HG03064 (cell line): ENCODE measurements at regions not wholly inside any gene's neighbourhood (a gene's known extent, or its start where the extent isn't known, plus 50 kb on each side); places are given as distances from the start of the nearest gene placed in this dataset.

Experiments used
- ATAC-seq: cut with Tn5 transposase; IDR thresholded peaks from one replicate; pipeline ENCODE4 v1.9.1; 2021; ENCODE audit warnings: low read depth; ENCODE audit not compliant: unreplicated experiment

- ATAC-seq, result no peak
Measured at GRCh38 chr1:101316256-101316655, 79.4 kb downstream of the S1PR1 start.

DNA sequence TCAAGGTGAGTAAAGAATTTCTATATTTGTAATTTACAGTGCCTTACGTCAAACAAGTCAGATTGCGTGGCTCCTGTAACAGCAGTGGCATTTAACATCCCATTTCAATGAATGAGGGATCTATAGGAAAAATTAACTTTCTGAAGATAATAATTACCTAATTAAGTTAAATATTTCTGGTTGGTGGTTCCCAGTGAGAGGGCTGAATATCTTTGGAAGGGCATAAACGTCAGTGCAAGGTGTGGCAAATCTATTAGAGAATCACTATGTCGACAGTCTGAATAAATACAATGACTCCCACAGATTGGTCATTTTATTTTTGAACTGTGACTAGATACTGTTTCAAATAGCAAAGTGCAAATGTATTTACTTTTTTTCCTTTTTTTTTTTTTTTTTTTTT is 80.0 kb downstream of the S1PR1 start:
- ATAC-seq, result no peak

GRCh38 chr1:101317590-101317989 is 80.8 kb downstream of the S1PR1 start:
- no peak for ATAC-seq

- no peak for ATAC-seq
Measured at GRCh38 chr1:101323535-101323934, 86.7 kb downstream of the S1PR1 start.

DNA sequence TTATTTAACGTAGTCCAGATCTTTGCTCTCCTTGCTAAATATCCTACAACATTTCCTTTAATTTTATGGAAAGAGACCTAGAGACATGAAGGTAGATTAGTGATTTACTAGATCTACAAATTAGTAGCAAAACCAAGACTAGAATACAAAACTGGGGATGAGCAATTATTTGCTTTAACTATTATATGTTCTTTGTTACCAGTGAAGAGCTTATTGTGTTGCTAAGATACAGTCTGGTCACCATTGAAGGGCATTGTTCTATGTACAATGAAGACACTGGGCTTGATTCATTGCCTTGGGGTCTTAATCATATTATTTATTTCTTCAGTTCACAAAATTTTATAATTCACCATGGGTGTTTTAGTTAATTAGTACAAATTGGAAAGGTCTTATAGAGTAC is 88.3 kb downstream of the S1PR1 start:
- no peak for ATAC-seq

- ATAC-seq, result no peak
Measured at GRCh38 chr1:101330427-101331130, 93.8 kb downstream of the S1PR1 start.

- ATAC-seq, result no peak
Measured at GRCh38 chr1:101331794-101332193, 95.0 kb downstream of the S1PR1 start.

GRCh38 chr1:101332633-101333032 is 95.8 kb downstream of the S1PR1 start:
- ATAC-seq, result no peak

DNA sequence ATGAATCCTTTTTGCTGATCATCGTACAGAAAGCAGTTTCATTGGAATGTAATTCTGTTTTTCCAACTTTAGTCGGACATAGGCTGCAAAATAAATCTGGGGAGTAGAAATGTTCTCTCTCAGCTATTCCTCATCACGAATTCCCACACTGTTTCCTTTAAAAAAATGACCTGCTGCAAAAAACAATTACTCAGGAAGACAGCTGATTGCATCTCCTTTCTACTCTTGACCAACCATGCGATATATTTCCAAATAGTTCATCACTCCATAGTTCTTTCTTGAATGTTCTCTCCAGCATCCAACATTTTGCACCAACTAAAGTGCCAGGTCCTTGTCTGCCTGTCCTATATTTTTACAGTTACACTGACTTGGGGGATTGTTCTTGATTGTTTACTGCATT is 96.4 kb downstream of the S1PR1 start:
- ATAC-seq, result no peak

DNA sequence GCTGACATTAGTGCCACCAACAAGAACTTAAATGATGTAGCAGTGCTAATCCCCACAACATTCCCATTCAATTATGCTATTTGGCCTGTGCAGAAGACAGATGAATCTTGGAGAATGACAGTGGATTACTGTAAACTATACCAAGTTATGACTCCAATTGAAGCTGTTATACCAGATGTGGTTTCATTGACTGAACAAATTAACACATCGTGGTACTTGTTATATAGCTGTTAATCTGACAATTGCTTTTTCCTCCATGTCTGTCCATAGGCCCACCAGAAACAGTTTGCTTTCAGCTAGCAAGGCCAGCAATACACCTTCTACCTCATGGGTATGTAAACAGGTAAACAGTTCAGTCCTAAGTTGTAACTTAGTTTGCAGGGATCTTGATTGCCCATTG is 101.1 kb downstream of the S1PR1 start:
- no peak for ATAC-seq

- ATAC-seq, result no peak
Measured at GRCh38 chr1:101338714-101339430, 102.1 kb downstream of the S1PR1 start.

GRCh38 chr1:101344745-101345144 is 107.9 kb downstream of the S1PR1 start:
- ATAC-seq, result no peak

- no peak for ATAC-seq
Measured at GRCh38 chr1:101346419-101346818, 109.6 kb downstream of the S1PR1 start.

DNA sequence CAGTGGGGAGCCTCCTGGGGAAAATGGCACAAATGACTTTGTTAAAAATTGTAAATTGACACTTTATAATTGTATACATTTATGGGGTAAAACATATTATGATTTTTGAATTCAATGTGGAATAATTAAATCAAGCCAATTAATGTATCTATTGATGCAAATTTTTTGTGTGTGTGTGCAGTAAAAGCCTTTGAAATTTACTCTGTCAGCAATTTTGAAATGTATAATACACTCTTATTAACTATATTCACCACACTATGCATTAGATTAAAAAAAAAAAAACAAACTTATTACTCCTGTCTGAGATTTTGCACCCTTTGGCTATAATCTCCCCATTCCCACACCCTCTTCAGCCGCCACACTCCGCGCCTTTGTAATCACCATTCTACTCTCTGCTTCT is 119.2 kb downstream of the S1PR1 start:
- no peak for ATAC-seq

- peak; percentile 36 for ATAC-seq
Measured at GRCh38 chr1:101356604-101357443, 120.0 kb downstream of the S1PR1 start.

DNA sequence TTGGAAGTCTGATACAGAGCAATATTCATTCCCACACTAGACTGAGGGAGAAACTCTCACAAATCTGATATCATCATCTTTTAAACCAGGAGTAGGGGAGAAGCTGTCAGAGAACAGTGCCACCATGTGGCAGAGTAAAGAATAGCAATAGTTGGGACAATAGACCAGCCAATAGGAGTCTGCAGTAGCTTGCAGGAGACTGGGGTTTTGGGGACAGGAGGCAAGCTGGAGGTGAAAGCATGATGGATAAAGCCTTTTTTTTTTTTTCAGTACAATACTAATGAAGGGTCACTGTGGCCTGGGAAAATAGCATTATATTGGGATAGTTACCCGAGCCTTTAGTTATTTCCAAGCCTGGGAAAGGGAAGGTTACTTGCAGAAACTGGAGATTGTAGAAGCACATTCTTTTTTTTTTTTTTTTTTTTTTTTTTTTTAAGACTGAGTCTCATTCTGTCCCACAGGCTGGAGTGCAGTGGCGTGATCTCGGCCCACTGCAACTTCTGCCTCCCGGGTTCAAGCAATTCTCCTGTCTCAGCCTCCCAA is 120.7 kb downstream of the S1PR1 start:
- peak; percentile 94 for ATAC-seq

- ATAC-seq, result no peak
Measured at GRCh38 chr1:101360506-101360905, 123.7 kb downstream of the S1PR1 start.

- peak; percentile 40 for ATAC-seq
Measured at GRCh38 chr1:101363891-101364318, 127.1 kb downstream of the S1PR1 start.

GRCh38 chr1:101364370-101365120 is 127.7 kb downstream of the S1PR1 start:
- ATAC-seq, result peak; percentile 53

DNA sequence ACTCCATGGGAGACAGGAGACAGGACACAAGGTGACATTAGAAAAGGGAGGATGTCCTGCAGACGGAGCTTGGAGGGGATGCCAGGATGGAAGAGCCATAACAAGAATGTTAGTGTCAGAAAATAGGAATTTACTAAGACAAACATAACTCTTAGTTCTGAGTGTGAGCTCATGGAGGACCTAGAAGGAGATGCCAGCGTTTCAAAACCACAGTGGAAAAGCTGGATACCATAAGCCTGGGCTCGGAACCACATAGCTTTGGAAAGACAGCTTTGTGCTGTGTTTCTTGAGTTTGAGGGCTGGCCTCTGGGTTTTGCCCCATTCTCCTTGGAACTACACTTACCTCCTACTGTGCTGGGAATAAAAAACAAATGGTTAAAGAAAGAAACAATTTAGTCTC is 128.4 kb downstream of the S1PR1 start:
- no peak for ATAC-seq
